Fibroblast of lung (primary cell): ENCODE measurements at regions not wholly inside any gene's neighbourhood (a gene's known extent, or its start where the extent isn't known, plus 50 kb on each side); places are given as distances from the start of the nearest gene placed in this dataset.
A peak's percentile ranks its signal among the peaks of the same experiment; 100 is the strongest.
"Not testable (repeated sequence)": the region's sequence is repeated elsewhere in the genome, so short reads cannot be mapped to it uniquely, and the experiment has no call there.

ENCODE experiments used
- DNase-seq, 2 donors: peaks; one replicate each; pipeline versions ENCODE4 v3.0.0 to v3.0.0-alpha.2; 2010; ENCODE audit warnings: low read depth in 2 of 2
- H2AFZ ChIP-seq: 2 replicates; pipeline ENCODE4 v1.5.1; 2012; ENCODE audit warnings: low read length, control low read depth, inconsistent platforms
- H3K27ac ChIP-seq: 2 replicates; pipeline ENCODE4 v1.5.1; 2011; ENCODE audit warnings: low read length, control low read depth; ENCODE audit not compliant: insufficient read depth
- H3K27me3 ChIP-seq: 2 replicates; pipeline ENCODE4 v1.5.1; 2011; ENCODE audit warnings: mild to moderate bottlenecking, low read length; ENCODE audit not compliant: control insufficient read depth, insufficient read depth
- H3K36me3 ChIP-seq: 2 replicates; pipeline ENCODE4 v1.5.1; 2011; ENCODE audit warnings: low read length; ENCODE audit not compliant: control insufficient read depth, insufficient read depth
- H3K4me1 ChIP-seq: 2 replicates; pipeline ENCODE4 v1.5.1; 2011; ENCODE audit warnings: low read length; ENCODE audit not compliant: control insufficient read depth, insufficient read depth; ENCODE audit errors: extremely low read depth
- H3K4me2 ChIP-seq: 2 replicates; pipeline ENCODE4 v1.5.1; 2011; ENCODE audit warnings: low read length, control low read depth; ENCODE audit not compliant: insufficient read depth; ENCODE audit errors: extremely low read depth
- H3K4me3 ChIP-seq, 4 experiments: fragments of 200-600 bp in 1 of 4; sonication (generic) in 1 of 4; replicated peaks in 1 of 4; 2 replicates each; pipeline ENCODE4 v1.5.1; 2011 to 2016; ENCODE audit warnings: low read length in 4 of 4, low read depth in 3 of 4, mild to moderate bottlenecking in 3 of 4, control low read depth in 2 of 4, inconsistent platforms in 1 of 4, mixed read lengths in 1 of 4; ENCODE audit not compliant: insufficient read depth in 1 of 4; ENCODE audit errors: control extremely low read depth in 1 of 4
- H3K79me2 ChIP-seq: 2 replicates; pipeline ENCODE4 v1.5.1; 2012; ENCODE audit warnings: mild to moderate bottlenecking, low read length, inconsistent platforms; ENCODE audit not compliant: control insufficient read depth, insufficient read depth
- H3K9ac ChIP-seq: 2 replicates; pipeline ENCODE4 v1.5.1; 2011; ENCODE audit warnings: mild to moderate bottlenecking, low read length, control low read depth; ENCODE audit not compliant: insufficient read depth
- H3K9me3 ChIP-seq: 2 replicates; pipeline ENCODE4 v1.5.1; 2012; ENCODE audit warnings: low read depth, low read length; ENCODE audit not compliant: control insufficient read depth, insufficient read depth
- H4K20me1 ChIP-seq: 2 replicates; pipeline ENCODE4 v1.5.1; 2011; ENCODE audit warnings: low read length; ENCODE audit not compliant: control insufficient read depth, insufficient read depth; ENCODE audit errors: extremely low read depth
- EZH2 ChIP-seq: IDR thresholded peaks from 2 replicates; pipeline ENCODE4 v1.5.1; 2012; ENCODE audit warnings: low read length, control low read depth, mild to moderate bottlenecking; ENCODE audit errors: missing control alignments
- TF ChIP-seq, protein P1 (sequence below), 2 donors: IDR thresholded peaks in 1 of 2; conservative IDR thresholded peaks in 1 of 2; 1 replicate in 1 of 2; 2 replicates in 1 of 2; pipeline ENCODE4 v1.5.1; 2011 to 2012; ENCODE audit warnings: low read length in 2 of 2, control low read depth in 1 of 2, inconsistent platforms in 1 of 2, low read depth in 1 of 2, mild to moderate bottlenecking in 1 of 2

- TF ChIP-seq EZH2 = no peak
- TF ChIP-seq, protein P1, sequence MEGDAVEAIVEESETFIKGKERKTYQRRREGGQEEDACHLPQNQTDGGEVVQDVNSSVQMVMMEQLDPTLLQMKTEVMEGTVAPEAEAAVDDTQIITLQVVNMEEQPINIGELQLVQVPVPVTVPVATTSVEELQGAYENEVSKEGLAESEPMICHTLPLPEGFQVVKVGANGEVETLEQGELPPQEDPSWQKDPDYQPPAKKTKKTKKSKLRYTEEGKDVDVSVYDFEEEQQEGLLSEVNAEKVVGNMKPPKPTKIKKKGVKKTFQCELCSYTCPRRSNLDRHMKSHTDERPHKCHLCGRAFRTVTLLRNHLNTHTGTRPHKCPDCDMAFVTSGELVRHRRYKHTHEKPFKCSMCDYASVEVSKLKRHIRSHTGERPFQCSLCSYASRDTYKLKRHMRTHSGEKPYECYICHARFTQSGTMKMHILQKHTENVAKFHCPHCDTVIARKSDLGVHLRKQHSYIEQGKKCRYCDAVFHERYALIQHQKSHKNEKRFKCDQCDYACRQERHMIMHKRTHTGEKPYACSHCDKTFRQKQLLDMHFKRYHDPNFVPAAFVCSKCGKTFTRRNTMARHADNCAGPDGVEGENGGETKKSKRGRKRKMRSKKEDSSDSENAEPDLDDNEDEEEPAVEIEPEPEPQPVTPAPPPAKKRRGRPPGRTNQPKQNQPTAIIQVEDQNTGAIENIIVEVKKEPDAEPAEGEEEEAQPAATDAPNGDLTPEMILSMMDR (conservative IDR thresholded peaks at IDR 0.05 in 1 of 2, IDR thresholded peaks at IDR 0.05 in 1 of 2; ENCODE audit: low read depth in 1 of 2, low read length in 2 of 2) = no peak
- H3K4me3 ChIP-seq = no peak overlapping the region
- H3K4me2 ChIP-seq = no peak overlapping the region
- H2AFZ ChIP-seq = no peak overlapping the region
- DNase-seq = no peak
- no peaks in the 10 kb centered on the region for H3K9me3 ChIP-seq
- no peaks in the 10 kb centered on the region for H4K20me1 ChIP-seq
- H3K27ac ChIP-seq = no peak overlapping the region
- no peak overlapping the region for H3K9ac ChIP-seq
- peaks cover 4% of the 10 kb centered on the region for H3K4me1 ChIP-seq
- no peaks in the 10 kb centered on the region for H3K36me3 ChIP-seq
- no peaks in the 10 kb centered on the region for H3K27me3 ChIP-seq
- H3K79me2 ChIP-seq = no peaks in the 10 kb centered on the region
These were observed 161.6 kb upstream of the PGRMC2 start for GRCh38 chr4:128449251-128449650.

DNA sequence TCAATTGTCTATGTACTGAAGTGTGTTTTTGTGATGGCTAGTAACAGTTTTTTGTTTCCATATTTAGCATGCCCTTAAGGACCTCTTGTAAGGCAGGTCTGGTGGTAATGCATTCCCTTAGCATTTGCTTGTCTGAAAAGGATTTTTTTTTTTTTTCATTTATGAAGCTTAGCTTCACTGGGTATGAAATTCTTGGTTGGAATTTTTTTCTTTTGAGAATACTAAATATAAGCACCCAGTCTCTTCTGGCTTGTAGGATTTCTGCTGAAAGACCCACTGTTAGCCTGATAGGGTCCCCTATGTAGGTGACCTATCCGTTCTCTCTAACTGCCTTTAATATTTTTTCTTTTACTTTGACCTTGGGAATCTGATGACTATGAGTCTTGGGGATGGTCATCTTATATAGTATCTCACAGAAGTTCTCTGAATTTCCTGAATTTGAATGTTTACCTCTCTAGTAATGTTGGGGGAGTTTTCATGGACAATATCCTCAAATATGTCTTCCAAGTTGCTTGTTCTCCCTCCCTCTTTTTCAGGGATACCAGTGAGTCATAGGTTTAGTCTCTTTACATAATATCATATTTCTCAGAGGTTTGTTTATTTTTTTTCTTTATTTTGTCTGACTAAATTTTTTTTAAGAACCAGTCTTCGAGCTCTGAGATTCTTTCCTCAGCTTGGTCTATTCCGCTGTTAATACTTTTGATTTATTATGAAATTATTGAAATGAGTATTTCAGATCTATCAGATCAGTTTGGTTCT, 157.1 kb upstream of the PGRMC2 start:
- H3K4me2 ChIP-seq = no peak overlapping the region
- H3K79me2 ChIP-seq = no peaks in the 10 kb centered on the region
- no peaks in the 10 kb centered on the region for H3K4me1 ChIP-seq
- H3K9ac ChIP-seq = no peak overlapping the region
- TF ChIP-seq, protein P1 (conservative IDR thresholded peaks at IDR 0.05 in 1 of 2, IDR thresholded peaks at IDR 0.05 in 1 of 2; ENCODE audit: low read depth in 1 of 2, low read length in 2 of 2) = no peak
- TF ChIP-seq EZH2 = no peak
- H3K36me3 ChIP-seq = no peaks in the 10 kb centered on the region
- H2AFZ ChIP-seq = no peak overlapping the region
- H3K27me3 ChIP-seq = no peaks in the 10 kb centered on the region
- DNase-seq = peak in 1 of 2 donors; percentile 48
- H4K20me1 ChIP-seq = no peaks in the 10 kb centered on the region
- H3K4me3 ChIP-seq = no peak overlapping the region
- no peak overlapping the region for H3K27ac ChIP-seq
- H3K9me3 ChIP-seq = no peaks in the 10 kb centered on the region

- Histone ChIP-seq H3K9me3 (no peaks in the 10 kb centered on the region), H3K27ac (no peak overlapping the region), H3K27me3 (no peaks in the 10 kb centered on the region), H3K4me3 (no peak overlapping the region), H3K4me2 (no peak overlapping the region), H4K20me1 (no peaks in the 10 kb centered on the region), H3K79me2 (no peaks in the 10 kb centered on the region), H2AFZ (no peak overlapping the region), H3K36me3 (no peaks in the 10 kb centered on the region), H3K4me1 (no peaks in the 10 kb centered on the region), H3K9ac (no peak overlapping the region)
- no peak for TF ChIP-seq EZH2
- TF ChIP-seq, protein P1 (conservative IDR thresholded peaks at IDR 0.05 in 1 of 2, IDR thresholded peaks at IDR 0.05 in 1 of 2; ENCODE audit: low read depth in 1 of 2, low read length in 2 of 2) = no peak
- DNase-seq = no peak
These were observed 153.3 kb upstream of the PGRMC2 start for GRCh38 chr4:128440923-128441322.

- not testable (repeated sequence) for H3K9me3 ChIP-seq, H3K9ac ChIP-seq, H4K20me1 ChIP-seq, H3K36me3 ChIP-seq, H3K79me2 ChIP-seq, H3K27me3 ChIP-seq, H3K27ac ChIP-seq, H2AFZ ChIP-seq, H3K4me1 ChIP-seq, H3K4me3 ChIP-seq, H3K4me2 ChIP-seq, DNase-seq
These were observed 149.4 kb upstream of the PGRMC2 start for GRCh38 chr4:128437023-128437422.
